Breast epithelium (tissue), 4 donors: ENCODE measurements at regions not wholly inside any gene's neighbourhood (a gene's known extent, or its start where the extent isn't known, plus 50 kb on each side); places are given as distances from the start of the nearest gene placed in this dataset.
A peak's percentile ranks its signal among the peaks of the same experiment; 100 is the strongest.

Experiments used
- DNase-seq, 2 donors: peaks; one replicate each; pipeline ENCODE4 v3.0.0-alpha.2; 2019; ENCODE audit warnings: low spot score in 2 of 2
- H3K27ac ChIP-seq, 2 donors: fragments of 200-600 bp; sonication (generic) in 1 of 2; one replicate each; pipeline ENCODE4 v1.5.1; 2016 to 2019; ENCODE audit warnings: mild to moderate bottlenecking in 1 of 2
- H3K27me3 ChIP-seq, 2 donors: fragments of 200-600 bp; sonication (generic) in 1 of 2; one replicate each; pipeline versions ENCODE4 v1.5.1 to v1.6.0; 2017 to 2019; ENCODE audit warnings: control low read depth in 1 of 2, mild to moderate bottlenecking in 1 of 2
- H3K36me3 ChIP-seq: fragments of 200-600 bp; one replicate; pipeline ENCODE4 v1.5.1; 2019
- H3K4me1 ChIP-seq, 2 donors: fragments of 200-600 bp; sonication (generic); one replicate each; pipeline ENCODE4 v1.5.1; 2016 to 2019; ENCODE audit warnings: control low read depth in 1 of 2
- H3K4me3 ChIP-seq, 3 donors: fragments of 200-600 bp; sonication (generic); 1 replicate in 2 of 3; 2 replicates in 1 of 3; pipeline ENCODE4 v1.5.1; 2016 to 2019; ENCODE audit warnings: mild to moderate bottlenecking in 3 of 3, moderate library complexity in 2 of 3
- H3K9me3 ChIP-seq, 2 donors: fragments of 200-600 bp; sonication (generic) in 1 of 2; one replicate each; pipeline ENCODE4 v1.5.1; 2016 to 2019; ENCODE audit warnings: control low read depth in 1 of 2
- POLR2A ChIP-seq: fragments of 450-650 bp; IDR thresholded peaks from one replicate; pipeline ENCODE4 v1.6.1; 2016; ENCODE audit warnings: antibody characterized with exemption, mild to moderate bottlenecking, moderate library complexity
- POLR2AphosphoS5 ChIP-seq, 3 donors: sonication (generic); formaldehyde crosslinking; IDR thresholded peaks; one replicate each; pipeline ENCODE4 v1.6.1; 2017; ENCODE audit warnings: antibody characterized with exemption in 3 of 3
- intact Hi-C: fragments of 100-400 bp; cut with DNase I; formaldehyde crosslinking; loops from one replicate; pipeline ENCODE4 v1.15.1; 2023; ENCODE audit warnings: low total_unique reads
- TF ChIP-seq, protein P1 (sequence below), 3 donors: fragments of 450-650 bp; IDR thresholded peaks; one replicate each; pipeline ENCODE4 v1.5.1; 2016 to 2017; ENCODE audit warnings: antibody characterized with exemption in 3 of 3, mild to moderate bottlenecking in 3 of 3, moderate library complexity in 3 of 3

GRCh38 chr15:39181056-39181747 is 399.7 kb upstream of the THBS1 start:
- Histone ChIP-seq H3K4me3 (no peak overlapping the region), H3K4me1 (no peaks in the 10 kb centered on the region), H3K9me3 (no peaks in the 10 kb centered on the region), H3K36me3 (no peaks in the 10 kb centered on the region), H3K27me3 (no peaks in the 10 kb centered on the region), H3K27ac (no peak overlapping the region)
- TF ChIP-seq POLR2A (no peak), POLR2AphosphoS5 (IDR thresholded peaks at IDR 0.05) (no peak)
- TF ChIP-seq, protein P1, sequence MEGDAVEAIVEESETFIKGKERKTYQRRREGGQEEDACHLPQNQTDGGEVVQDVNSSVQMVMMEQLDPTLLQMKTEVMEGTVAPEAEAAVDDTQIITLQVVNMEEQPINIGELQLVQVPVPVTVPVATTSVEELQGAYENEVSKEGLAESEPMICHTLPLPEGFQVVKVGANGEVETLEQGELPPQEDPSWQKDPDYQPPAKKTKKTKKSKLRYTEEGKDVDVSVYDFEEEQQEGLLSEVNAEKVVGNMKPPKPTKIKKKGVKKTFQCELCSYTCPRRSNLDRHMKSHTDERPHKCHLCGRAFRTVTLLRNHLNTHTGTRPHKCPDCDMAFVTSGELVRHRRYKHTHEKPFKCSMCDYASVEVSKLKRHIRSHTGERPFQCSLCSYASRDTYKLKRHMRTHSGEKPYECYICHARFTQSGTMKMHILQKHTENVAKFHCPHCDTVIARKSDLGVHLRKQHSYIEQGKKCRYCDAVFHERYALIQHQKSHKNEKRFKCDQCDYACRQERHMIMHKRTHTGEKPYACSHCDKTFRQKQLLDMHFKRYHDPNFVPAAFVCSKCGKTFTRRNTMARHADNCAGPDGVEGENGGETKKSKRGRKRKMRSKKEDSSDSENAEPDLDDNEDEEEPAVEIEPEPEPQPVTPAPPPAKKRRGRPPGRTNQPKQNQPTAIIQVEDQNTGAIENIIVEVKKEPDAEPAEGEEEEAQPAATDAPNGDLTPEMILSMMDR (IDR thresholded peaks at IDR 0.05), result no peak
- DNase-seq, result no peak
- intact Hi-C loops, result no loop called here

- H3K36me3 ChIP-seq, result no peaks in the 10 kb centered on the region
- TF ChIP-seq POLR2A, result no peak
- TF ChIP-seq, protein P1 (IDR thresholded peaks at IDR 0.05), result no peak
- no peak for TF ChIP-seq POLR2AphosphoS5 (IDR thresholded peaks at IDR 0.05)
- no peaks in the 10 kb centered on the region for H3K27me3 ChIP-seq
- no peak overlapping the region for H3K4me3 ChIP-seq
- no peaks in the 10 kb centered on the region for H3K9me3 ChIP-seq
- intact Hi-C loops, result no loop called here
- no peaks in the 10 kb centered on the region for H3K4me1 ChIP-seq
- no peak overlapping the region for H3K27ac ChIP-seq
- DNase-seq, result no peak
Measured at GRCh38 chr15:39181940-39182339, 398.9 kb upstream of the THBS1 start.

DNA sequence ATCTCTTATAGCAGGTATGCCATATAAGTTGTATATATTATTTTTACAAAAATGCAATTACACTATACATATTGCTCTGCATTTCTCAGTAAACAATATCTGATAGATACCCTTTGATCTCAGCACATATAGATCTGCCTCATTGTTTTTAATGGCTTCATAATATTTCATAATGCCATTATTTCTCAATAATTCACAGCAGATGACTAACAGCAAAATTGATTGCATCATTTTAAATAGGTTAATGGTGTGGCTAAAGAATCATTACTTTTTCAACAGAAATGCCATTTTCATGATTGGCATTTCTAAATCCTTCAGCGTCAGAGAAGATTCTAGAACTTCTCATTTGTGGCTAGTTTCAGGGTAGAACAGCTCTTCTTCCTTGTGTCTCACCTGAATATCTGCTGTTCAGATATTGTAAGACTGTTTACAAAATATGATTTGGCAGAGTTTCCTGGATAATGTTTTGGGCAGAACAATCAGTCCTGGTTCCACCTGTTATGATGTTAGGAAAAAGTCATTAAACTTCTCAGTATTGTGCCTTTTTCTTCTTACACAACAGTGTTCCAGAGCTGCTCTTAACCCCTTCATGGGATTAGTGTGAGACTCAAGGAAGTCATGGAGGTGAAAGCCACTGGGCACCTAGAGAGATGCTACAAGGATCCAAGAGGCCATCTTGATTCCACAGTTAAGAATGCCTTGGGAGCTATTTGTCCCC is 397.6 kb upstream of the THBS1 start:
- intact Hi-C loops, result no loop called here
- H3K36me3 ChIP-seq, result no peaks in the 10 kb centered on the region
- no peaks in the 10 kb centered on the region for H3K4me1 ChIP-seq

DNA sequence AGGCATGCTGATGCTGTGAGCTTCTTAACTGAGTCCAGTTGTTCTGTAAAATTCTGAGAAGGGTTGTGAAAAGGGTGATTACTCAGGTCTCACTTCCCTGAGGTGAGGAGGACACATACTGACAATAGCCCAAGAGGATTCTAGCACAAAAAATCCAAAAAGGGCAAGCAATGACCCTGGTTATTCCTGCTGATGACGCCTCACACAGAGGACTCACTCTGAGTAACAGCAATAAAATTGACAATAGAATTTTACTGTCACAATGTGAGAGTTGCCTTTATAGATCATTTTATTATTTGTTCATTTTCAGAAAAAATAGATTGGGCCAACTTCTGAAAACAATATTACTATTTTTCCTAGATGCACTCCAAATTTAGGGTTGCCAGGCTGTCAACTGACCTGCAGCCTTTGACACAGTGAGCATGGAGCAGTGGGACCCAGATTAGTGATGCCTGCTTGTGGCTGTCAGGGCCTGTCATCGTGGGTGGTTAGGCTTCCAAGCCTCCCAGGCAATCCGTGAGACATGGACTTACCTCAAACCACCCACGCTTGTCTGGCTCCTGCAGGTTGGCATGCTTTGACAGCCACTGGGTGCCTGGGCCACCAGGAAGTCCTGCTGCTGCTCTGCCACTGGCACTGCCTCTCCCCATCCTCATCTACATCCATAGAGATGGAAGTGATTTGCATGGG is 396.0 kb upstream of the THBS1 start:
- H3K4me1 ChIP-seq, result no peaks in the 10 kb centered on the region
- DNase-seq, result peak in 1 of 2 donors; percentile 77
- H3K27ac ChIP-seq, result no peak overlapping the region
- TF ChIP-seq POLR2A (no peak), POLR2AphosphoS5 (IDR thresholded peaks at IDR 0.05) (no peak)
- TF ChIP-seq, protein P1 (IDR thresholded peaks at IDR 0.05), result no peak
- no peaks in the 10 kb centered on the region for H3K36me3 ChIP-seq
- intact Hi-C loops, result no loop called here
- no peaks in the 10 kb centered on the region for H3K9me3 ChIP-seq
- H3K4me3 ChIP-seq, result no peak overlapping the region
- no peaks in the 10 kb centered on the region for H3K27me3 ChIP-seq

More for the DNA sequence above, 397.6 kb upstream of the THBS1 start:
- no peak for DNase-seq
- H3K27ac ChIP-seq, result no peak overlapping the region
- H3K27me3 ChIP-seq, result no peaks in the 10 kb centered on the region
- TF ChIP-seq POLR2A, result no peak
- no peak overlapping the region for H3K4me3 ChIP-seq
- no peaks in the 10 kb centered on the region for H3K9me3 ChIP-seq

DNA sequence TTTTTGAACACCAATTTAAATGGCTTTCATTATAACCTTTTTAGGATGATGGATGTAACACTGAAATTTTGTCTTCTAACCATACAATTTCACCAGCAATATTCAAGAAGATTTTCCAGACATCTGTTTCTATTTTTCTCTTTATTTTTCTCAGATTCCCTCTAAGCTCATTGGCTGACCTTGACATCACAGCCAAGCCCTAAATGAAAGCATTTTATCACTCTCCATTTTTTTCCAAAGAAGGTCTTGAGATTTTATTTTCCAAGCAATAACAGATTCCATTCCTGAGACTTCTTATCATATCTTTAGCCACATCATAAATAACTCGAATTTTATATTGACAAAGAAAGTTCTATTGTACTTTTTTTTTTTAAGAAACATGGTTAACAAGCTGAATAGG is 392.6 kb upstream of the THBS1 start:
- Histone ChIP-seq H3K36me3 (no peaks in the 10 kb centered on the region), H3K9me3 (no peaks in the 10 kb centered on the region), H3K27ac (peak overlapping the region in 1 of 2 donors; percentile 66), H3K4me3 (no peak overlapping the region), H3K4me1 (no peaks in the 10 kb centered on the region), H3K27me3 (no peaks in the 10 kb centered on the region)
- TF ChIP-seq, protein P1 (IDR thresholded peaks at IDR 0.05), result no peak
- TF ChIP-seq POLR2A (no peak), POLR2AphosphoS5 (IDR thresholded peaks at IDR 0.05) (no peak)
- no peak for DNase-seq
- intact Hi-C loops, result no loop called here
